Trophoblast cell (in vitro differentiated cells and primary cell): ENCODE measurements at regions not wholly inside any gene's neighbourhood (a gene's known extent, or its start where the extent isn't known, plus 50 kb on each side); places are given as distances from the start of the nearest gene placed in this dataset.
A peak's percentile ranks its signal among the peaks of the same experiment; 100 is the strongest.

Source experiments
- DNase-seq, 2 donors: peaks; one replicate each; pipeline ENCODE4 v3.0.0-alpha.2; 2016
- H2AFZ ChIP-seq: 2 replicates; pipeline ENCODE4 v1.6.1; 2013; ENCODE audit warnings: low read length, moderate library complexity, mild to moderate bottlenecking; ENCODE audit not compliant: insufficient read depth, poor library complexity
- H2AK5ac ChIP-seq: 2 replicates; pipeline ENCODE4 v1.6.1; 2013; ENCODE audit warnings: mild to moderate bottlenecking, low read length
- H2BK120ac ChIP-seq: 2 replicates; pipeline ENCODE4 v1.6.1; 2013; ENCODE audit warnings: low read length, mild to moderate bottlenecking, moderate library complexity; ENCODE audit not compliant: insufficient read depth, poor library complexity
- H2BK12ac ChIP-seq: 2 replicates; pipeline ENCODE4 v1.6.1; 2013; ENCODE audit warnings: mild to moderate bottlenecking, low read length, moderate library complexity
- H2BK5ac ChIP-seq: 2 replicates; pipeline ENCODE4 v1.6.1; 2013; ENCODE audit warnings: low read length, low read depth, moderate library complexity, mild to moderate bottlenecking; ENCODE audit not compliant: poor library complexity
- H3K14ac ChIP-seq: 2 replicates; pipeline ENCODE4 v1.6.1; 2013; ENCODE audit warnings: mild to moderate bottlenecking, low read length
- H3K18ac ChIP-seq: 2 replicates; pipeline ENCODE4 v1.6.1; 2013; ENCODE audit warnings: mild to moderate bottlenecking, low read length
- H3K23ac ChIP-seq: 2 replicates; pipeline ENCODE4 v1.6.1; 2013; ENCODE audit warnings: low read length
- H3K27ac ChIP-seq: 2 replicates; pipeline ENCODE4 v1.5.1; 2013; ENCODE audit warnings: low read depth, mild to moderate bottlenecking, inconsistent platforms, low read length, moderate library complexity
- H3K27me3 ChIP-seq: 2 replicates; pipeline ENCODE4 v1.6.1; 2013; ENCODE audit warnings: inconsistent platforms, mild to moderate bottlenecking, low read length, moderate library complexity; ENCODE audit not compliant: insufficient read depth
- H3K36me3 ChIP-seq, 2 experiments: 1 replicate in 1 of 2; 2 replicates in 1 of 2; pipeline ENCODE4 v1.6.1; 2013; ENCODE audit warnings: low read length in 2 of 2, mild to moderate bottlenecking in 2 of 2, moderate library complexity in 1 of 2; ENCODE audit not compliant: insufficient read depth in 2 of 2, control insufficient read depth in 1 of 2
- H3K4ac ChIP-seq: 2 replicates; pipeline ENCODE4 v1.6.1; 2013; ENCODE audit warnings: low read depth, mild to moderate bottlenecking, low read length, moderate library complexity
- H3K4me1 ChIP-seq, 2 experiments: 1 replicate in 1 of 2; 2 replicates in 1 of 2; pipeline ENCODE4 v1.6.1; 2013; ENCODE audit warnings: low read length in 2 of 2, mild to moderate bottlenecking in 2 of 2, moderate library complexity in 1 of 2; ENCODE audit not compliant: insufficient read depth in 2 of 2, control insufficient read depth in 1 of 2
- H3K4me2 ChIP-seq: 2 replicates; pipeline ENCODE4 v1.6.1; 2013; ENCODE audit warnings: inconsistent platforms, mild to moderate bottlenecking, low read length, moderate library complexity
- H3K4me3 ChIP-seq: 2 replicates; pipeline ENCODE4 v1.5.1; 2013; ENCODE audit warnings: mild to moderate bottlenecking, low read depth, low read length, inconsistent platforms
- H3K79me1 ChIP-seq: one replicate; pipeline ENCODE4 v1.6.1; 2013; ENCODE audit warnings: low read length
- H3K79me2 ChIP-seq: 2 replicates; pipeline ENCODE4 v1.6.1; 2013; ENCODE audit warnings: low read length, mild to moderate bottlenecking; ENCODE audit not compliant: control insufficient read depth, insufficient read depth, poor library complexity
- H3K9ac ChIP-seq: 2 replicates; pipeline ENCODE4 v1.6.1; 2013; ENCODE audit warnings: mild to moderate bottlenecking, low read length
- H3K9me3 ChIP-seq: 2 replicates; pipeline ENCODE4 v1.6.1; 2013; ENCODE audit warnings: low read depth, mild to moderate bottlenecking, control low read depth, inconsistent platforms, low read length; ENCODE audit not compliant: insufficient read depth
- H4K12ac ChIP-seq: 2 replicates; pipeline ENCODE4 v1.6.1; 2013; ENCODE audit warnings: low read depth, mild to moderate bottlenecking, low read length, moderate library complexity
- H4K8ac ChIP-seq: 2 replicates; pipeline ENCODE4 v1.6.1; 2013; ENCODE audit warnings: low read depth, mild to moderate bottlenecking, low read length, moderate library complexity
- H4K91ac ChIP-seq: one replicate; pipeline ENCODE4 v1.6.1; 2013; ENCODE audit warnings: low read depth, mild to moderate bottlenecking, low read length, moderate library complexity
- WGBS: extraction: QIAGEN DNeasy Blood & Tissue Kit; methylation state at CpG from one replicate; pipeline ENCODE4 v1.1.7; 2013; ENCODE audit warnings: missing lambda C conversion rate; ENCODE audit not compliant: insufficient read length, insufficient coverage; ENCODE audit errors: extremely low coverage; 5-methylcytosine and 5-hydroxymethylcytosine counted together

- H3K27ac ChIP-seq: no peak overlapping the region
- peak in 1 of 2 donors; percentile 2 for DNase-seq
- no peaks in the 10 kb centered on the region for H3K4me1 ChIP-seq
- no peak overlapping the region for H3K9ac ChIP-seq
- H2AK5ac ChIP-seq: no peak overlapping the region
- no peaks in the 10 kb centered on the region for H3K79me2 ChIP-seq
- no peak overlapping the region for H4K8ac ChIP-seq
- no peak overlapping the region for H2BK12ac ChIP-seq
- no peak overlapping the region for H3K18ac ChIP-seq
- no peaks in the 10 kb centered on the region for H3K27me3 ChIP-seq
- no peak overlapping the region for H2BK120ac ChIP-seq
- no peak overlapping the region for H3K14ac ChIP-seq
- H2AFZ ChIP-seq: no peak overlapping the region
- no peaks in the 10 kb centered on the region for H3K9me3 ChIP-seq
- 100% methylated on average over 1 of the region's 2 CpGs for WGBS
- H3K4me3 ChIP-seq: no peak overlapping the region
- H3K4ac ChIP-seq: no peak overlapping the region
- H4K91ac ChIP-seq: no peak overlapping the region
- no peaks in the 10 kb centered on the region for H3K79me1 ChIP-seq
- no peak overlapping the region for H3K23ac ChIP-seq
- H3K36me3 ChIP-seq: no peaks in the 10 kb centered on the region
- H2BK5ac ChIP-seq: no peak overlapping the region
- no peak overlapping the region for H3K4me2 ChIP-seq
- H4K12ac ChIP-seq: no peak overlapping the region
Observed at GRCh38 chr10:64586934-64587503, 1065.8 kb downstream of the REEP3 start.

GRCh38 chr10:64594072-64594471, 1072.9 kb downstream of the REEP3 start:
- no peak overlapping the region for H2AK5ac ChIP-seq
- H3K23ac ChIP-seq: no peak overlapping the region

GRCh38 chr10:64598600-64598999, 1077.4 kb downstream of the REEP3 start:
- no peak overlapping the region for H3K9ac ChIP-seq
- H2AK5ac ChIP-seq: no peak overlapping the region
- no peaks in the 10 kb centered on the region for H3K79me2 ChIP-seq
- H3K18ac ChIP-seq: no peak overlapping the region
- no peaks in the 10 kb centered on the region for H3K36me3 ChIP-seq
- no peak for DNase-seq
- no peak overlapping the region for H3K4ac ChIP-seq
- no peak overlapping the region for H3K14ac ChIP-seq
- no peaks in the 10 kb centered on the region for H3K9me3 ChIP-seq
- no peak overlapping the region for H2BK5ac ChIP-seq
- no peak overlapping the region for H3K23ac ChIP-seq
- no peaks in the 10 kb centered on the region for H3K4me1 ChIP-seq
- no peak overlapping the region for H2BK12ac ChIP-seq
- no peak overlapping the region for H2AFZ ChIP-seq
- no peak overlapping the region for H3K4me3 ChIP-seq
- H3K4me2 ChIP-seq: no peak overlapping the region
- WGBS: no CpG with 5 or more reads among the region's 1 CpG
- no peak overlapping the region for H4K8ac ChIP-seq
- H4K12ac ChIP-seq: no peak overlapping the region
- no peak overlapping the region for H3K27ac ChIP-seq
- H3K79me1 ChIP-seq: no peaks in the 10 kb centered on the region
- H4K91ac ChIP-seq: no peak overlapping the region
- H2BK120ac ChIP-seq: no peak overlapping the region
- no peaks in the 10 kb centered on the region for H3K27me3 ChIP-seq

More at GRCh38 chr10:64594072-64594471, 1072.9 kb downstream of the REEP3 start:
- H2BK5ac ChIP-seq: no peak overlapping the region
- no peaks in the 10 kb centered on the region for H3K79me2 ChIP-seq
- H3K9me3 ChIP-seq: no peaks in the 10 kb centered on the region
- no peak overlapping the region for H3K18ac ChIP-seq
- no peak overlapping the region for H2BK12ac ChIP-seq
- no peak overlapping the region for H3K27ac ChIP-seq
- no peak overlapping the region for H3K9ac ChIP-seq
- no peak overlapping the region for H4K8ac ChIP-seq
- no peak overlapping the region for H3K4ac ChIP-seq
- no peak overlapping the region for H2BK120ac ChIP-seq
- no peaks in the 10 kb centered on the region for H3K4me1 ChIP-seq
- H3K4me3 ChIP-seq: no peak overlapping the region
- no peak overlapping the region for H4K12ac ChIP-seq
- no peak overlapping the region for H3K4me2 ChIP-seq
- no peak for DNase-seq
- no peaks in the 10 kb centered on the region for H3K79me1 ChIP-seq
- no peak overlapping the region for H4K91ac ChIP-seq
- H2AFZ ChIP-seq: no peak overlapping the region
- H3K36me3 ChIP-seq: no peaks in the 10 kb centered on the region
- no CpG with 5 or more reads among the region's 3 CpGs for WGBS
- H3K14ac ChIP-seq: no peak overlapping the region
- H3K27me3 ChIP-seq: no peaks in the 10 kb centered on the region

- no peaks in the 10 kb centered on the region for H3K79me2 ChIP-seq
- no peaks in the 10 kb centered on the region for H3K36me3 ChIP-seq
- no peak overlapping the region for H2BK5ac ChIP-seq
- H3K27me3 ChIP-seq: no peaks in the 10 kb centered on the region
- H4K91ac ChIP-seq: no peak overlapping the region
- H3K4me3 ChIP-seq: no peak overlapping the region
- H2AK5ac ChIP-seq: no peak overlapping the region
- no peak overlapping the region for H4K8ac ChIP-seq
- H3K4me1 ChIP-seq: no peaks in the 10 kb centered on the region
- H3K14ac ChIP-seq: no peak overlapping the region
- H4K12ac ChIP-seq: no peak overlapping the region
- no peak overlapping the region for H2BK120ac ChIP-seq
- H3K9ac ChIP-seq: no peak overlapping the region
- H2BK12ac ChIP-seq: no peak overlapping the region
- H3K4me2 ChIP-seq: no peak overlapping the region
- H3K4ac ChIP-seq: no peak overlapping the region
- no CpG with 5 or more reads among the region's 3 CpGs for WGBS
- no peak overlapping the region for H3K18ac ChIP-seq
- no peak overlapping the region for H3K23ac ChIP-seq
- DNase-seq: no peak
- no peak overlapping the region for H2AFZ ChIP-seq
- H3K79me1 ChIP-seq: no peaks in the 10 kb centered on the region
- H3K9me3 ChIP-seq: no peaks in the 10 kb centered on the region
- H3K27ac ChIP-seq: no peak overlapping the region
Observed at GRCh38 chr10:64601298-64601697, 1080.1 kb downstream of the REEP3 start.
